NCI-H510A (cell line): ENCODE measurements at regions not wholly inside any gene's neighbourhood (a gene's known extent, or its start where the extent isn't known, plus 50 kb on each side); places are given as distances from the start of the nearest gene placed in this dataset.
"Not testable (repeated sequence)": the region's sequence is repeated elsewhere in the genome, so short reads cannot be mapped to it uniquely, and the experiment has no call there.

Experiments
- DNase-seq: peaks from one replicate; lab custom pipeline; 2025; lab: John Stamatoyannopoulos, UW

DNA sequence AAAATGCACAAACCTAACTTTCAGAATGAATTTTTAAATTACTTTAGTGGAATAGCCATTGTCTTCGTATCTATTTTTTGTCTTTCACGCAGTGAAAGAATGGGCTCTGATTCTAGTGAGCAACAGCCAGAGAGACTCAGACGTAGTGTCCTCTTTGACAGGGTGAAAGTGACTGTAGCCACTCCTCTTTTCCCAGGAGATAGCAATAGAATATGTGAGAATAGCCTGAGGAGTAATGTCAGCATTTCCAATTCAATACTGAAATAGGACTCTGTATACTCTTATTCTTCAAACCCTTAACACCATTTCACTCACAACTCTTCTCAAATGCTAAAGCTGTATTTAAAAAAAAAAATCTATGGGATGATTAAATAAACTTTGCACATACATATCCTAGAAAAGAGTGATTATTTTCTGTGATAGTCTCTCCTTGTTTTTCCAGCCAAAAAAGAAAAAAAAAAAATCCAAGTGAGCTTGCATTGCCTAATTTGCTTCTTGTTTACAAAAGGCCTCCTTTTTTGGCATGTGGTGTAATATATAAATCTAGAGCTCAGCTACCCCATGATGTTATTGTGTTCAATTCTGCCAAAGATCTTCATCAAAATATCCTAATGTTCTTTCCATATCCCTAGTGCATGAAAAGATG is 626.1 kb upstream of the SLITRK6 start:
- DNase-seq: no peak

DNA sequence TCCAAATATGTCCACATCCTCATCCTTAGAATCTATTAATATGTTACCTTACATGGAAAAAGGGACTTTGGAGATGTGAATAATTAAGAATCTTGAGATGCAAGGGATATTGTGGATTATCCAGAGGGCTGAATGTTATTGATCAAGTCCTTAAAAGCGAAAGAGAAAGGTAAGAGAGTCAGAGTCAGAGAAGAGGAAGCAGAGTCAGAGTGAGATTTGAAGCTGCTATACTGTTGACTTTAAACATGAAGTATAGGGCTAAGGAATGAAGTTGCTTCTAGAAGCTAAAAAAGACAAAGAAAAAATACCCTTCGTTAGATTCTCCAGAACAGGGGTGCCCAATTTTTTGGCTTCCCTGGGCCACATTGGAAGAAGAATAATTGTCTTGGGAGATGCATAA is 627.2 kb upstream of the SLITRK6 start:
- DNase-seq: no peak

DNA sequence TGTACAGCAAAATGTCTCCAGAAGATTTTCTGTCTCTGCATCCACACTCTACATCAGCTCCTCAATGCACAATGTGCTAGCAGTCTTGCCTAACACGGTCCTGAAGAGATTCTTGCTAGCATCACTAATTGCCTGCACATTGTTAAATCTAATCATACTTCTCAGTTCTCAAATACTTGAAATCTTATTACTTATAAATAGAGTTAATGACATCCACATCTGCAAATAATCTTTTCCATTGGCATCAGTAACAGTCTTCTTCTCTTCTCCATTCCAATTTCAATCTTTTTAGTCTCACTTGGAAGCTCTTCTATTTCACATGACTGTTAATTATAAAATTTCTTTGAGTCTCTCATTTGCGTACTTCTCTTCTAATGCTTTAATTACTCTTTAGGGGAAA is 630.5 kb upstream of the SLITRK6 start:
- DNase-seq: no peak

DNA sequence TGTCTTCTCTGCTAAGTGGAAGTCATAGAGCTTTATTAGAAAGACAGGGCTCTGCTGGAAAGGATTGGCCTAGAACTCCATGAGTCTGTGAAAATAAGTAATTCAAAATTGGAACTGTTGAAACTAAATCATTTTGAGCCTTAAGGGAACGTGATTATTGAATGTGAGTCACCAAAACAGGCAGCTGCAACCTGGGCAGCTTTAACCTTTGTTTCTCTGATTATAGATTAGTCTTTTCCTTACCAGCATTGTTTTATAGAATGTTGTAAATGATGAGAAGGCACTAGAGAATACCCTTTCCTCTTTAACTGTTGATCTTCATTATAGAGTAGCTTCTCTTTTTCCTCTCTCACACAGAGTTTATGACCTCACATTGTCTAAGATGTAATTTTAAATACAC is 638.8 kb upstream of the SLITRK6 start:
- DNase-seq: no peak

DNA sequence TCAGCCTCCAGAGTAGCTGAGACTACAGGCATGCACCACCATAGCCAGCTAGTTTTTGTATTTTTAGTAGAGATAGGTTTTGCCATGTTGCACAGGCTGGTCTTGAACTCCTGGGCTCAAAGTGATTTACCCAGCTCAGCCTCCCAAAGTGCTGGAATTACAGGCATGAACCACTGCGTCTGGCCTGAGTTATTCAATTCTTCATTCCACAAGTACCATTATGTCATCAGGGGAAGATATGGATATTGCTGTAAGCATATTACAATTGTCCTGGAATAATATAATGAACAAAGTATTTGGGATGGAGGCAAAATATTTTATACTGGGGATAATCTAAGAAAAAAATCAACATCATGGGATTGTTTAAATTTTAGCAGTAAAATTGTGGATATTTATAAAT is 646.0 kb upstream of the SLITRK6 start:
- DNase-seq: no peak

DNA sequence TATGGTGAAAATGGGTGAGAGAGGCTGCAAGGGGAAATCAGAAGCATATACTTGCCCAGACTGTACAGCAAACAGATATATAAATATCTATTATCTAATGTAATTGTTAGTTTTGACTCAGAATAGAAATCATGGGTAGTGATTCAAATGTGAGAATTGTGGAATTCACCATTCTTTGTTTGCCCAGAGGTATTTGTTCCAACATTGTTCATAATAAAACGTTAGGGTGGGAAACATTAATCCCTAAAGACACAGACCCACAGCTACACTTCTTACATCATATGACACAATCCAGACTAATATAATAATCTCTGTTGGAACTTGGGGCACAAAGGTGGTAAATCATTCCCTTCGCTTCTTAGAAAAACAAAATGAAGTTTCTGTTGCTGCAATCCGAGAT is 646.5 kb upstream of the SLITRK6 start:
- no peak for DNase-seq

DNA sequence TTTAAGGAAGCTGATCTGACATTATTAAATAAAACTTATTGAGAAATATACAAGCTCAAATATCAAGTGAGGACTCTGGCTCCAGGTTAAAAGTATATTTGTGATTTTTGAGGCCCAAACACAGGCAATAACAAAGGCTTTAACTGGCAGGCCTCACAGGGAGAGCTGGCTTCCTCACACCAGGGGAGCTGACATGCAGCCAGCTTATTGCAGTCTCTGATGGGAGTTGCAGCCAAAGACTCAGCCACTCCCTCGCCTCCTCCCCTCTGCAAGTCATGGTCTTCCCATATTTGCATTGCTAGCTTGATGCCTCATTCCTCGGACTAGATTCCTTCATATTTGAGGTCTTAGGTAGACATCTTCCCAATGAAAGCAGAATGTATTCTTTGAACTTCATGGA is 647.1 kb upstream of the SLITRK6 start:
- DNase-seq: no peak

DNA sequence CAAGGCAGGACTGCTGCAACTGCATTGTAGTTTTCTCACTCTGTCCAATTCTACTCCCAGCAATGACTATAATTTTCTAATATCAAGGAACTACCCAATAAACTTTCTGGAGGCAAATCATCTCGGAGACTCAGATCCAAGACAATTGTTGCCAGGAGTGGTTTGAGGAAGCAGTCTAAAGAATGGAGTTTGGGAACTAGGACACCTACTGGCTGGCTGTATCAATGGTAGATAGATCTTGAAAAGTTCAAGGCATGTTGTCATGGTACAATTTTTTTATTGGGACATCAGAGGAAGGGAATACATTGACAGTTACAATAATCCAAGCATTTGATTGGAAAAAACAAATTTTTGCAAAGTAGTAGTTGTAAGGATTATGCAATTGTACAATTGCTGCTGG is 648.3 kb upstream of the SLITRK6 start:
- DNase-seq: no peak

DNA sequence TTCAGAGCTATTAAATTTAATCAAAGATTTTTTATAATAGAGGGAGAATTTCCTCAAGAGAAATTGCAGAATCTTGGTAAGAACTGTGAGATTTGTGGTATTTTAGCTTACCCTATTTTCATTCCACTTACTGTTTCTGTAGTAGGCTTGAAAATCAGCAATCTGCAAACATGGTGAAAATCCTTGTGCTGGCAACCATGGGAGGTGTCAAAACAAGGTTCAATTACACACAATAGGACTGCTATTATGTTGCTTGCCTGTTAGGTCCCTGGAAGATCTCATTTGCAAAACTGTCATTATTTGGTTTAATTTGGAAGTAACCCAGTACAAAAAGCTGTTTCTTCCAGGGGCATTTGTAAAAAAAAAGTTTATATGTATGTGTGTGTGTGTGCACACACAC is 662.8 kb upstream of the SLITRK6 start:
- no peak for DNase-seq

DNA sequence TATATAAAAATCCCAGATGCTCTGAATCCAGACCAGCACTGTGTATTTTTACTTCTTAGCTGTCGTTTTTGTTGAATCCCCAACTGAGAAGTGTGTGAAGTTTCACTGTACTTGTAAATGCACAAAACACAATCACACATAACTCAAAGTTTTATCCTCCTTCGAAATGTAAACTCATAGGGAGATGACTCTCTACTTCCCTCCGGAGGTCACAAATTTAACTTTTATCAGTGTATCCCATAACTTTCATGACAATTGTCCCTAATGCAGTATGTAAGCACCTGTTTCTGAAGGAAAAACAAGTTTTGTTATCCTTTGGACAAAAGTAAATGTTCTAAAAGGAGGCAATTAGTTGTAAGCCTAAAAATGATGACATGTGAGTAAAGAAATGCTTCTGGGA is 665.0 kb upstream of the SLITRK6 start:
- DNase-seq: no peak

DNA sequence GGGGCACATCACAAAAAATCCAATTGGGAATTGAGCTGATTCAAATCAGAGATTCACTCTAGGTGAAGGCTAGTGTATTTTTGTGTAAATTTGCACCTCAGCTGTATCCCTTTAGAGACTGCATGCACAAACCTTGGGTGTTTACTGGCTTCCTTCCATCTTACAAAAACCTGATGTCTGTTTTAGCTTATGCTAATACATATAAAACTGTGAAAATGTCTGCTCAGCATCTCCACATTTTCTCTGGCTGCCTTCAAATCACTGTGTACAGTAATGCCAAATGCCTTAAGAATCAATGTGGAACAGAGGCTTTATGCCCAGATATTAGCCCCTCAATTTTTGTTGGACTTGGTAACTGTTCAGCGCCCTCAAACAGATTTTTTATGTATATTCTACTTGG is 675.8 kb upstream of the SLITRK6 start:
- no peak for DNase-seq

DNA sequence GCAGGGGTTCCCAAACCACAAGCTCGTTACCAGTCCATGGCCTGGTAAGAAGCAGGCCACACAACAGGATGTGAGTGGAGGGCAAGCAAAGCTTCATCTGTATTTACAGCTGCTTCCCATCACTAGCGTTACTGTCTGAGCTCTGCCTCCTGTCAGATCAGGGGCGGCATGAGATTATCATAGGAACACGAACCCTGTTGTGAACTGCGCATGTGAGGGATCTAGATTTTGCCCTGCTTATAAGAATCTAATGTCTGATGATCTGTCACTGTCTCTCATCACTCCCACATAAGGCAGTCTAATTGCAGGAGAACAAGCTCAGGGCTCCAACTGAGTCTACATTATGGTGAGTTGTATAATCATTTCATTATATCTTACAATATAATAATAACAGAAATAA is 677.4 kb upstream of the SLITRK6 start:
- DNase-seq: no peak

DNA sequence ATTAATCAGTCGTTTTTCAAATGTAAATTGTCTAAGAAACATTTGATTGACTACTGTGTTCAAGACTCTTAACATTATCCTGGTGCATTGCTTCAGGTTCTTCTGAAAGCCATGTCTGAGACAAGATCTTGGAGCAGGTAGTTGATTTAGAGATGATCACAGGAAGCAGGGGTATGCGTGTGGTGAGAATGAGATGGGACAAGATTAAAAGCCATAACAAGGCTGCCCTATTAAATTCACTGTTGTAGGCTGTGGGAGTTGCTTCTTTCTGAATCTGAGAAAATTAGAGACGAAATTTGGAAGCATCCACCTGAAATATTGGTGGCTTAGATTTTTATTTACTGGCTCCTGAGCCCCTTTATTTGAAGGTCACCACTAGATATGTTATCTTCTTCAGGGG is 687.4 kb upstream of the SLITRK6 start:
- DNase-seq: no peak

DNA sequence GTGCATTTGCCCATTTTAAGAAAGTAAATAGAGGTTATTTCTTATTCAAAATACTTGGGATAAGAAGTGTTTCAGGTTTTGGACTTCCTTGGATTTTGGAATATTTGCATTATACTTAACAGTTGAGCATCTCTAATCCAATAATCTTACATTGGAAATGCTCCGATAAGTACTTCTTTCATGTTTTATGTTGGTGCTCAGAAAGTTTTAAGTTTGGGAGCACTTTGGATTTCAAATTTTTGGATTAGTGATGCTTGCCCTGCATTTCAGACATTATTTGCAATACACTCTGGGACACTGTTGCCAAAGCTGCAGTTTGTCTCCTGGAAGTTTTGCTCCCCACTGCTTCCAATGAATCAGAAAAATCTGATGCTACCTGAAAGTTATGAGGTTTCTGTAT is 691.9 kb upstream of the SLITRK6 start:
- DNase-seq: no peak

DNA sequence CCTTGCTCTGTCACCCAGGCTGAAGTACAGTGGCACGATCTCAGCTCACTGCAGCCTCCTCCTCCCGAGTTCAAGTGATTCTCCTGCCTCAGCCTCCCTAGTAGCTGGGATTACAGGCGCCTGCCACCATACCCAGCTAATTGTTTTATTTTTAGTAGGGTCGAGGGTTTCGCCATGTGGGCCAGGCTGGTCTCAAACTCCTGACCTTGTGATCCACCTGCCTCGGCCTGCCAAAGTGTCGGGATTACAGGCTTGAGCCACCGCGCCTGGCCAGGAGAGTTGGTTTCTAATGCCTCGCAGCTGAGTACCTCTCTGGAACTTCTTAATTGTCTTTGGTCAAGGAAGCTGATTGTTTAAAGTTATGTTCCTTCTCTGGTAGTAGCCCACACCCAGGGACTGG is 702.7 kb upstream of the SLITRK6 start:
- DNase-seq: not testable (repeated sequence)

DNA sequence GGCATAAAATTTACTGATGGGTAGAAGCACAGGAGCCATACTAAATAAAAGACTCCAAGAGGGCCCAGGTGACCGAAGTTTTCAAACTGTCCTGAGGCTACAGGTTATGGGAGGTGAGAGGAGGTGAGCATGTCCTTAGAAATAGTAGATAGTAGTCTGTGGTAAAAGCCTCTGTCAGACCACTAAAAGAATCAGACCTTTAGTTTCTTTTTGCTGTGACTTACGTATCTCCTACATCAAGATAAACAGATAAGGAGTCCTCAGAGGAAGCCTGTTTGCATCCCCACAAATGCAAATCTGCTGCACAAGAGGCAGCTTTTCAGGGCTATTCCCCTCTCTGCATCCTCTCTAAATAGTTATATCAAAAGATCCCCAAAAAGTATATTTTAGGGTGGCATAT is 711.6 kb upstream of the SLITRK6 start:
- no peak for DNase-seq

DNA sequence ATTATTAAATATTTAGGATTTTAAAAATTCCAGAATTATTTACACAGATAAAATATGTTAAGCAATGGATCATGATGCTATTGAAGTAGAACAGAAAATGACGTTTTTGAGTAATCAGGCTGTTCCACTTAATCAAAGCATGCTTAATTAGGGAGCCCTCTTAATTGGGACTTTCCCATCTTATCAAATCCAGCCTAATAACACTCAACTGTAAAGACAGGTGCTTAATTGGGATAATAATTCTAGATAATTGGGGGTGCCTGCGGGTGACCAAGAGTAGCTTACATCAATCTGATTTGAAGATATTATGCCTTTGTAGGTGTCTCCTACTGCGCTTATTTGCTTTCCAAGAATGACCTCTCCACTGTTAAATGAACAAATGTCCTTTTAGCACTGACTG is 742.2 kb upstream of the SLITRK6 start:
- DNase-seq: no peak

DNA sequence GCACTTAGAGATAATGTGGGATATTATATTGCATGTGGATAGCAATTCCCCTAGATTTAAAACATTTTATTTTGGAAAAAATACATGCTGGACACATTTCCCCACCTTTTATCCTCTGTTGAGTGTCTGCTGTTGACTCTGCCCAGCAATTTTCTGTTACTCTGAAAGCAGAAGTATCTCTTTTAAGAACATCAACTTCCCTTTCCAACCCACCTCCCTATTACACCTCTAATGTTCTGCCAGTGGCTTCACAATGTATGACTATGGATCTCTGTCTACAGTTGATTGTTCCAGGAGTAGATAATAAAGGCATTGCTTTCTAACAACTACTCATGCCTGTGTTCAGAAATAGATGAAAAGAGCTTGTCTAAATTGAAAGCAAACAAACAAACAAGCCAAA is 754.8 kb upstream of the SLITRK6 start:
- DNase-seq: no peak

DNA sequence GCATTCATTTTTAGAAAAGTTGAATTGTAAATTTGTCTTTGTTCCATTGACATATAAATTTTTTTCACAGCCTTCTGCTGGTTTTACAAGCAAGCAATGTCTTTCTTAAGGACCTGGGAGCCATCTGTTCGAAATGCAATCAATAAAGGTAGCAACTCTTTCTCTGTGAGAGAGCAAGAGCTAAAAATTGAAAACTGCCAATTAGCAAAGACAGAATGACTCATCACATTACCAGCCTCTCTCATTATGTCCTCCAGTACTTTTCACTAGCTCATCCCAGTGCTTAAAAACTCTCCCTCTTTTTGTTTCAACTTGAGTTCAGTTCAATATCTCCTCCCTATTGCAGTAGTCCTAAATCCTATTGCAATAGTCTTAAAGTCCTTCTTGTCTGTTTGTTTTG is 760.7 kb upstream of the SLITRK6 start:
- no peak for DNase-seq

DNA sequence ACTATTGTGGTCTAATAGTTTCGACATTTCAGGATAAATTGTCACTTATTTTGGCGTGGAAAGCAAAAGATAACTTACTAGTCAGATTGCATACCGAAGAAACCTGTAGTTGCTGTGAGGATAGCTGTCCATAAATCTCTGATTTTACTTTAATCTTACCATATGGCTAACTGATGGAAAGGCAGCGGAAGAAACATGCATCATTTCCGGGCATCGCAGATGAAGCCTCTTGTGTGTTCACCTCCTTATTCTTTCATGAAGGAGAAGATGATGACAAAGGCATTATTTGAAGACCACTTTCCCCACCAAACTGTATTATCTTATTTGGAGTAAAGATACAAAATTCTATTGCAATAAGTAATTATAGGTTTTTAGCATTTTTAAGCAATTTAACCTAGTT is 763.6 kb upstream of the SLITRK6 start:
- no peak for DNase-seq

DNA sequence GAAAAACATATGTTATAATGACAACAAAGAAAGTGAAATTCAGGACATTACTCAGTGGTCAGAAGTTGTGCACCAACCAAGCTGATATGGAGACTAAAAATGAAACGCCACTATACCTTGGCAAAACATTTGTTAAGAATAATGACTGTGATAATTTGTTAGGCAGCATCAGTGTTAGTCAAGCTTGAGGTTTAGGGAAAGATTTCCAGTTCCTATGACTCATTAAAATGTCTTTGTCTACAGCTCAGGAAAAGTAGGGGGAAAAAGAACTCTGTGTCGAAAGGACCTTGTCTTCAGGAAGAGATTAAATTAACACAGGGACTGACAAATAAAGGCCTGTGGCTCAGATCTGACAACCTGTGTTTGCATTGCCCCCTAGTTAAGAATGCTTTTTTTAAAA is 764.1 kb upstream of the SLITRK6 start:
- no peak for DNase-seq

DNA sequence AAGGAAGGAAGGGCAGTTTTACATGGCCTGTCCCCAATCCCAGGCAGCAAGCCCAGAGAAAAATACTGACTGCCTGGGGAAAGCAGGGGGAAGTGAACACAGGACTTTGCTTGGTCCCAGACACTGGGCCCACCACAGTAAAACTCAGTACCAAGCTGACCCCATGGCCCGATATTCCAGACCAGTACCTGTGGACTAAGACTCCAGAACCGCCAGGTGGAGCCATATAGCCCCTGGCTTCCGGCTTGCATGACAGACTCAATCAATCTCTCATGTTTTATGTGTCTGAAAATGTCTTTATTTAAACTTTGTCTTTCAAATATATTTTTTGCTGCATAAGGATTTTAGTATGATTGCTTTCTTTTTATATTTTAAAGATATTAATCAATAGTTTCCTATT is 767.9 kb upstream of the SLITRK6 start:
- no peak for DNase-seq

DNA sequence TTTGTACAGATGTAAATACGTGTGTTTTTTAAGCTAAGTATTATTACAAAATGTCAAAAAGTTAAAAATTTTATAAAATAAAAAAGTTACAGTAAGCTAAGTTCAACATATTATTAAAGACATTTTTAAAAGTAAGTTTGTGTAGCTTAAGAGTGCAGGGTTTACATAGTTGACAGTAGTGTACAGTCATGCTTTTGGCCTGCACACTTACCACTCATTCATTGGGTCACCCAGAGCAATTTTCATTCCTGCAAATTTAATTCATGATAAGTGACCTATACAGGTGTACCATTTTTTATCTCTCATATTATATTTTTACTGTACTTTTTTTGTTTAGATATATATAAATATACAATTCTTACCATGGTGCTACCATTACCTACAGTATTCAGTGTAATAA is 769.9 kb upstream of the SLITRK6 start:
- no peak for DNase-seq

DNA sequence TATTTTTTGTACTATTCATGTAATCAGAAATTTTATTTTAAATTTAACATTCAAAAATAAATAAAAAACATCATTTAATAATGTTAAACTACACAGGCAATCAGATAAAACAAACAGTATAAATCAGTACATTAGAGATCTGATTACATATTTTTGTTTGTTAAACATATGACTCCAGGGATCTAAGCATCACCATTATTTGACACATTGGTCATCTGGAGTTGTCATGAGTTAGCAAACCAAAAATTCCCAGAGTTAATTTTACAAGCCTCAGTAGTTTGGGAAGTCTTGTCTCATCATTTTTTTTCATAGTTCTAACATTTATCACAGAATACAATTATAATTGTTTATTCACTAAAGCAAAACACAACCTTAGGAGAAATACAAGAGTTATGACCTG is 770.8 kb upstream of the SLITRK6 start:
- DNase-seq: no peak

DNA sequence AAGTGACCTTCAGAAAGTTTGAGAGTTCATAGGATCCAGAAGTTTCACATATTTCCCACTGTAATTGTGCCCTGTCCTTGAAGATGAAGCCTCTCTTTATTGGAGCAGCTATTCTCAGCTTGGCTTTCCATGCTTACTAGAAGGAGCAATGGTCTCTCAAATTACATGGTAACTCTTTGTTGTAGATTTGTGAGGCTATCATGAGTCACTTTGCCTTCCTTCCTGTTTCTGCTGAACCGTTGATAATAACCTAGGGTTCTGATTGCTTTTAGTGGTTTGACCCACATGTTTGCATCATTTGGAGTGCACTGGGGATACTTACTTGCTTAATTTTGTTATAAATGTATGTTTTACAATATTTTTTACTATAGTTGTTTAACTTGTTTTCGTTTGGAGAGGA is 772.9 kb upstream of the SLITRK6 start:
- DNase-seq: no peak
